Stomach (tissue), 8 donors: ENCODE measurements at regions not wholly inside any gene's neighbourhood (a gene's known extent, or its start where the extent isn't known, plus 50 kb on each side); places are given as distances from the start of the nearest gene placed in this dataset.

ENCODE experiments used
- DNase-seq, 2 donors: peaks; one replicate each; pipeline versions ENCODE4 v3.0.0 to v3.0.0-alpha.2; 2013 to 2019
- H3K27ac ChIP-seq, 5 donors: fragments of 200-600 bp in 4 of 5; sonication (generic) in 4 of 5; one replicate each; pipeline ENCODE4 v1.5.1; 2013 to 2019; ENCODE audit warnings: mild to moderate bottlenecking in 1 of 5, moderate library complexity in 1 of 5
- H3K27me3 ChIP-seq, 3 donors: fragments of 200-600 bp; sonication (generic); one replicate each; pipeline ENCODE4 v1.5.1; 2017 to 2019; ENCODE audit warnings: mixed run types in 1 of 3
- H3K36me3 ChIP-seq, 4 donors: fragments of 200-600 bp; sonication (generic); 1 replicate in 3 of 4; 2 replicates in 1 of 4; pipeline ENCODE4 v1.5.1; 2016 to 2019
- H3K4me1 ChIP-seq, 4 donors: fragments of 200-600 bp; sonication (generic); one replicate each; pipeline ENCODE4 v1.5.1; 2016 to 2019
- H3K4me3 ChIP-seq, 4 donors: fragments of 200-600 bp; sonication (generic) in 3 of 4; one replicate each; pipeline ENCODE4 v1.5.1; 2016 to 2019; ENCODE audit warnings: mild to moderate bottlenecking in 1 of 4
- H3K9me3 ChIP-seq, 4 donors: fragments of 200-600 bp; sonication (generic); one replicate each; pipeline ENCODE4 v1.5.1; 2016 to 2019
- EP300 ChIP-seq: sonication (generic); formaldehyde crosslinking; IDR thresholded peaks from one replicate; pipeline ENCODE4 v1.6.1; 2017; ENCODE audit warnings: antibody characterized with exemption
- POLR2A ChIP-seq, 4 donors: fragments of 450-650 bp; IDR thresholded peaks; one replicate each; pipeline ENCODE4 v1.6.1; 2016; ENCODE audit warnings: antibody characterized with exemption in 4 of 4, control low read depth in 2 of 4, mild to moderate bottlenecking in 1 of 4, moderate library complexity in 1 of 4
- POLR2AphosphoS5 ChIP-seq, 3 donors: sonication (generic); formaldehyde crosslinking; IDR thresholded peaks; one replicate each; pipeline ENCODE4 v1.6.1; 2016; ENCODE audit warnings: antibody characterized with exemption in 3 of 3
- WGBS, 5 donors: extraction: QIAGEN DNeasy Blood & Tissue Kit in 3 of 5; methylation state at CpG; one replicate each; pipeline versions ENCODE4 v1.1.5 to v1.1.7; 2013 to 2018; 5-methylcytosine and 5-hydroxymethylcytosine counted together
- intact Hi-C: fragments of 100-400 bp; cut with DNase I; formaldehyde crosslinking; loops from one replicate; pipeline ENCODE4 v1.15.1; 2023; ENCODE audit warnings: low total_unique reads
- TF ChIP-seq, protein P1 (sequence below), 7 experiments: fragments of 450-650 bp in 4 of 7; fragments of 200-600 bp in 3 of 7; sonication (generic) in 3 of 7; IDR thresholded peaks; one replicate each; pipeline ENCODE4 v1.5.1; 2016 to 2019; ENCODE audit warnings: antibody characterized with exemption in 7 of 7, control low read depth in 2 of 7, mild to moderate bottlenecking in 1 of 7
- donor health status: healthy with polysubstance abuse.
- donor health status: Bipolar disorder and iron deficiency.
- donor health status: healthy.

DNA sequence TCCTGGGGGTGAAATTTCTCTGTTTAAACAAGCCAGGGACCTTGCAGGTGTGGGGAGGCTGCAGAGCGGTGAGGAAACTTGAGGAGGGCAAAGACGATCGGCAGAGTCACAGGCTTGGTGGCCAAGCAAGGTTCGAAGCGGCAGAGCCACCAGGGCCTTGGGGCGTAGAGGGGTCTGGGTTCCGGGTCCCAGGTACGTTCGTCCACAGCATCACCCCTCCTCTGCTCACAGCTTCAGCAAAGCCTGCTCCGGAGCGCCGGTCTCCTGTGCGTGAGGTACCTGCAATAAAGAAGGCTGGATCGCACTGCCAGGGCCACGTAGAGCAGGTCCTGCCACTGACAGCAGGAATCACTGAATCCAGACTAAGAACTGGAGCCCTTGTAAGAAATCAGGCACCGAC lies 66.8 kb upstream of the PCSK6 start:
- 82 to 90% (median 86%) methylated on average over 15 to 16 of the region's 16 CpGs for WGBS, 5 donors
- peaks cover 0 to 4% (median 2%) of the 10 kb centered on the region in 4 donors for H3K4me1 ChIP-seq
- peak overlapping the region in 1 of 5 donors; percentile 42 for H3K27ac ChIP-seq
- H3K36me3 ChIP-seq: no peaks in the 10 kb centered on the region
- H3K9me3 ChIP-seq: no peaks in the 10 kb centered on the region
- TF ChIP-seq, protein P1, sequence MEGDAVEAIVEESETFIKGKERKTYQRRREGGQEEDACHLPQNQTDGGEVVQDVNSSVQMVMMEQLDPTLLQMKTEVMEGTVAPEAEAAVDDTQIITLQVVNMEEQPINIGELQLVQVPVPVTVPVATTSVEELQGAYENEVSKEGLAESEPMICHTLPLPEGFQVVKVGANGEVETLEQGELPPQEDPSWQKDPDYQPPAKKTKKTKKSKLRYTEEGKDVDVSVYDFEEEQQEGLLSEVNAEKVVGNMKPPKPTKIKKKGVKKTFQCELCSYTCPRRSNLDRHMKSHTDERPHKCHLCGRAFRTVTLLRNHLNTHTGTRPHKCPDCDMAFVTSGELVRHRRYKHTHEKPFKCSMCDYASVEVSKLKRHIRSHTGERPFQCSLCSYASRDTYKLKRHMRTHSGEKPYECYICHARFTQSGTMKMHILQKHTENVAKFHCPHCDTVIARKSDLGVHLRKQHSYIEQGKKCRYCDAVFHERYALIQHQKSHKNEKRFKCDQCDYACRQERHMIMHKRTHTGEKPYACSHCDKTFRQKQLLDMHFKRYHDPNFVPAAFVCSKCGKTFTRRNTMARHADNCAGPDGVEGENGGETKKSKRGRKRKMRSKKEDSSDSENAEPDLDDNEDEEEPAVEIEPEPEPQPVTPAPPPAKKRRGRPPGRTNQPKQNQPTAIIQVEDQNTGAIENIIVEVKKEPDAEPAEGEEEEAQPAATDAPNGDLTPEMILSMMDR (IDR thresholded peaks at IDR 0.05): no peak
- TF ChIP-seq POLR2AphosphoS5 (IDR thresholded peaks at IDR 0.05): no peak
- no peak for TF ChIP-seq POLR2A (IDR thresholded peaks at IDR 0.05)
- no peak for TF ChIP-seq EP300
- H3K4me3 ChIP-seq: no peak overlapping the region
- DNase-seq: no peak
- intact Hi-C loops: no loop called here
- H3K27me3 ChIP-seq: peaks cover 0 to 27% (median 0%) of the 10 kb centered on the region in 3 donors

DNA sequence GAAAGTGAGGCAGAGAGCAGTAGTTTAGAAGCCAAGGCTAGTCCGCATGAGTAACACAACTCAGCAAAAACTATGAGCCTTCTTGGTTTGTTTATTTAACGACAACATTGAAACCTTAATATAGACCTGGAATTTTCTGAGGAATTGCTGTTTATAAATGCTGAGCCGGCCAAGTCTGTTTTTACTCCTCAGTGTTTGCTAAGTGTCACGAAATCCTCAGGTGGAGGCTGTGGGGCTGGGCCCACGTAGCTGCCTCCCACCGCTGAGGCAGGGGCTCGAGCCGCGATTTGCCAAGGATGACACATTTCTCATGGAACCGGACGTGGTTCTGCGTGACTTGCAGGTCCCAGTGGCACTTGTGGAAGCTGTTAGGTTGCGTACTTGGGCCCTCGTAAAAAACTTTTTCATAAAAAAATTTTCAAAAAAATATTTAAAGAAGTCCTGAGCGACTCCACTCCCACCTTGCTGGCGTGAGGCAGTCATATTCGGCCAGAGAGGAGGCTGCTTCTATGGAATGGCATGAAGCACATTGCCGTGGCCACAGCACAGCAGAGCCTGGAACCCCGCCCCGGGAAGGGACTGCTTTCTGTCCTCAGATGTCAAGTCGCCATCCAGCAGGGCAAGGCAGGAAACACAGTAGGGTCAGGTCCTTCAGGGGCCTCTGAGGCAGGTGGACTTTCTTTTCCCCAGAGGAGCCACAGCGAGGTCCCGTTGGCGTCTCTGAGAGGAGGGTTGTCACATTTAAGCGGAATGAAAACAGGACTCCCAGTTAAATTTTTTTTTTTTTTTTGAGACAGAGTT lies 64.8 kb upstream of the PCSK6 start:
- no peak overlapping the region for H3K4me3 ChIP-seq
- H3K27me3 ChIP-seq: peaks cover 0 to 19% (median 0%) of the 10 kb centered on the region in 3 donors
- WGBS, 5 donors: 61 to 79% (median 77%) methylated on average over 25 of the region's 25 CpGs
- H3K4me1 ChIP-seq: peaks cover 0 to 4% (median 2%) of the 10 kb centered on the region in 4 donors
- intact Hi-C loops: no loop called here
- H3K27ac ChIP-seq: peak overlapping the region in 3 of 5 donors; percentile 33 to 79 (median 33)
- DNase-seq: peak in 1 of 2 donors; percentile 21
- H3K9me3 ChIP-seq: no peaks in the 10 kb centered on the region
- no peak for TF ChIP-seq EP300
- TF ChIP-seq POLR2AphosphoS5 (IDR thresholded peaks at IDR 0.05): no peak
- H3K36me3 ChIP-seq: no peaks in the 10 kb centered on the region

DNA sequence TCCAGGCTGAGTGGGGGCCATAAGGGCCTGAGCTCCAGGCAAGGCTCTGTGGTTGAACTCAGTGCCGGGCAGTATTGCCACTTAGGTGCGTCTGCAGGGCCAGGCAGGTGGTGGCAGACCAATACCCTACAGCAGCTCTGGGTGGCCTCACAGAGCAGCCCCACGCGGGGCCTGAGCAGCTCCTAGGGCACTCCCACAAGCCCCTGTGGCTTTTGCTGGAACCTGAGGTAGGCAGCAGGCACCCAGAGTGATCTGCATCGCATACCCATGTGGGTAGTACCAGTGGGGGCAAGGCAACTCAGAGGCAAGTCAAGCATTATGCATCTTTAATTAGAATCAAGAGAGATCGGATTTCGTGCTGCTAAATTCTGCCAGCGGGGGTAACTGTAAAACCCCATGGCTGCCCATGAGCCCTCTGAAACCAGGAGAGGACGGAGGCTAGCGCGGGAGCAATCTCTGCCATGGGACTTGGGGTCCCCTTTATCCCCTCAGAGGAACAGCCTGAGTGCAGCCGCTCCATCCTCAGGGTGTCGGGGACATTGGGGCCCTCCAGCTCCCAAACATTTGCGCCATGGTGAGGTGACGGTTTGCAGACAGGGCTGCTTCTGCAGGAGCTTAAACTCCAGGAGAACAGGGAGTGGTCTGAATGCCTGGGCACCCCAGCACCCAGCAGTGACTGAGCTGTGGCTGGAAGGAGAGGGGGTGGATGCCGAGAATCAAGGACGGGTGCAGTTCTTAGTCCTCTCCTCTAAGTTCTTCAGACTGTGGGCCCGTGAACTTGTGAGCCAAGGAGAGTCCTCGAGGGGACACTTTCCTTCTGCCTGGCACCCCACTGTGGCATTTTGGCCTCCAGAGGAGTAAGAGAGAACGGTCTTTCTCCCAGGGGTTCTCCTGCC lies 62.4 kb upstream of the PCSK6 start:
- intact Hi-C loops: no loop called here
- Histone ChIP-seq H3K4me1 (peaks cover 0 to 4% (median 0%) of the 10 kb centered on the region in 4 donors), H3K4me3 (no peak overlapping the region), H3K36me3 (no peaks in the 10 kb centered on the region), H3K27ac (no peak overlapping the region), H3K9me3 (no peaks in the 10 kb centered on the region), H3K27me3 (peaks cover 0 to 4% (median 0%) of the 10 kb centered on the region in 3 donors)
- no peak for DNase-seq
- TF ChIP-seq POLR2AphosphoS5 (IDR thresholded peaks at IDR 0.05): no peak
- TF ChIP-seq, protein P1 (IDR thresholded peaks at IDR 0.05): no peak
- no peak for TF ChIP-seq EP300
- no peak for TF ChIP-seq POLR2A (IDR thresholded peaks at IDR 0.05)
- 90 to 93% (median 91%) methylated on average over 17 to 20 of the region's 20 CpGs for whole genome bisulfite sequencing, 5 donors

DNA sequence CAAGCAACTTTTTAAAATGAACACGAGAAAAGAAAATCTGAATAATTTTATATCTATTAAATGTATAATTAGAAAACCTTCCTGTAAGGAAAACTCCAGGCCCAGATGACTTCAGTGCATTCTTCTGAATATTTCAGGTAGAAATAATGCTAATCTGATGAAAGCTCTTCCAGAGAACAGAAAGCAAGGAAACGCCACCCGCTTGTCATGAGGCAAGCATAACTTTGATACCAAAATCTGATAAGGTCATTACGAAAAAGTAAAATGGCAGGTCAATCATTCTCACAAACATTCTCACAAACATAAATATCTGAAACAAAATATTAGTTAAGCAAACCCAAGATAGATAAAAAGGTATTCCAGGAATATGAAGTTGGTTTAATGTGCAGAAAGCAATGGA lies 60.6 kb upstream of the PCSK6 start:
- intact Hi-C loops: no loop called here
- Histone ChIP-seq H3K4me1 (peaks cover 0 to 4% (median 0%) of the 10 kb centered on the region in 4 donors), H3K27ac (no peak overlapping the region), H3K9me3 (no peaks in the 10 kb centered on the region), H3K4me3 (no peak overlapping the region), H3K27me3 (peaks cover 0 to 17% (median 0%) of the 10 kb centered on the region in 3 donors), H3K36me3 (no peaks in the 10 kb centered on the region)
- 40 to 65% (median 54%) methylated on average over 4 of the region's 4 CpGs for WGBS, 5 donors
- no peak for DNase-seq
- TF ChIP-seq POLR2AphosphoS5 (IDR thresholded peaks at IDR 0.05): no peak
- TF ChIP-seq EP300: no peak
- TF ChIP-seq, protein P1 (IDR thresholded peaks at IDR 0.05): no peak
- no peak for TF ChIP-seq POLR2A (IDR thresholded peaks at IDR 0.05)
